Naive thymus-derived CD4-positive, alpha-beta T cell (primary cell): ENCODE measurements at regions not wholly inside any gene's neighbourhood (a gene's known extent, or its start where the extent isn't known, plus 50 kb on each side); places are given as distances from the start of the nearest gene placed in this dataset.

ENCODE experiments used
- ATAC-seq: fragments of 150-1000 bp; cut with Tn5 transposase; 2 replicates; pipeline ENCODE4 v1.10.0; 2021; ENCODE audit warnings: mild to moderate bottlenecking, moderate library complexity
- CTCF ChIA-PET: fragments of 350-600 bp; sonication (Branson Sonifier 250); formaldehyde crosslinking; loops from one replicate; lab custom pipeline; 2021; ENCODE audit warnings: antibody characterized with exemption; lab: Charles Lee
- POLR2A ChIA-PET: fragments of 350-600 bp; sonication (Branson Sonifier 250); formaldehyde crosslinking; loops from one replicate; lab custom pipeline; 2021; ENCODE audit warnings: antibody characterized with exemption, inconsistent platforms; lab: Charles Lee
- DNase-seq, 9 donors: peaks; one replicate each; pipeline versions ENCODE4 v3.0.0 to v3.0.0-alpha.2; 2020 to 2022; ENCODE audit warnings: mixed read lengths in 1 of 9
- H3K27ac ChIP-seq: one replicate; pipeline ENCODE4 v1.7.0; 2013; ENCODE audit warnings: mild to moderate bottlenecking, low read depth, low read length, moderate library complexity
- H3K27me3 ChIP-seq, 2 donors: one replicate each; pipeline ENCODE4 v1.7.0; 2013; ENCODE audit warnings: low read length in 2 of 2, mild to moderate bottlenecking in 2 of 2, moderate library complexity in 2 of 2; ENCODE audit not compliant: control insufficient read depth in 2 of 2, insufficient read depth in 2 of 2
- H3K36me3 ChIP-seq, 3 experiments: 1 replicate in 2 of 3; 2 replicates in 1 of 3; pipeline ENCODE4 v1.7.0; 2013; ENCODE audit warnings: low read length in 3 of 3, mild to moderate bottlenecking in 3 of 3, moderate library complexity in 1 of 3; ENCODE audit not compliant: insufficient read depth in 3 of 3, control insufficient read depth in 2 of 3
- H3K4me1 ChIP-seq, 2 donors: one replicate each; pipeline ENCODE4 v1.7.0; 2013; ENCODE audit warnings: low read length in 2 of 2, mild to moderate bottlenecking in 2 of 2, moderate library complexity in 1 of 2; ENCODE audit not compliant: control insufficient read depth in 2 of 2, insufficient read depth in 2 of 2
- H3K4me3 ChIP-seq: 2 replicates; pipeline ENCODE4 v1.7.0; 2013; ENCODE audit warnings: mild to moderate bottlenecking, low read length
- H3K9me3 ChIP-seq, 3 experiments: 1 replicate in 2 of 3; 2 replicates in 1 of 3; pipeline ENCODE4 v1.7.0; 2013; ENCODE audit warnings: low read length in 3 of 3; ENCODE audit not compliant: control insufficient read depth in 2 of 3
- H3K27ac Mint-ChIP-seq, 9 donors: one replicate each; pipeline ENCODE4 v1.8.0; 2020 to 2022; ENCODE audit warnings: mixed read lengths in 9 of 9, mild to moderate bottlenecking in 8 of 9, moderate library complexity in 5 of 9, inconsistent platforms in 2 of 9
- H3K27me3 Mint-ChIP-seq, 5 donors: one replicate each; pipeline ENCODE4 v1.8.0; 2021 to 2022; ENCODE audit warnings: mixed read lengths in 5 of 5, mild to moderate bottlenecking in 1 of 5
- H3K36me3 Mint-ChIP-seq, 5 donors: one replicate each; pipeline ENCODE4 v1.8.0; 2020 to 2022; ENCODE audit warnings: mixed read lengths in 5 of 5, mild to moderate bottlenecking in 3 of 5, inconsistent platforms in 1 of 5
- H3K4me1 Mint-ChIP-seq, 7 donors: one replicate each; pipeline ENCODE4 v1.8.0; 2020 to 2022; ENCODE audit warnings: mixed read lengths in 7 of 7, mild to moderate bottlenecking in 3 of 7, inconsistent platforms in 1 of 7
- H3K4me3 Mint-ChIP-seq, 10 donors: one replicate each; pipeline ENCODE4 v1.8.0; 2020 to 2022; ENCODE audit warnings: mild to moderate bottlenecking in 10 of 10, mixed read lengths in 10 of 10, moderate library complexity in 6 of 10, inconsistent platforms in 2 of 10
- H3K9me3 Mint-ChIP-seq, 11 donors: one replicate each; pipeline ENCODE4 v1.8.0; 2020 to 2022; ENCODE audit warnings: mixed read lengths in 11 of 11, mild to moderate bottlenecking in 4 of 11, inconsistent platforms in 1 of 11, moderate library complexity in 1 of 11
- intact Hi-C, 2 donors: fragments of 100-400 bp; cut with micrococcal nuclease; formaldehyde crosslinking; loops; one replicate each; pipeline ENCODE4 v1.15.1; 2023

DNA sequence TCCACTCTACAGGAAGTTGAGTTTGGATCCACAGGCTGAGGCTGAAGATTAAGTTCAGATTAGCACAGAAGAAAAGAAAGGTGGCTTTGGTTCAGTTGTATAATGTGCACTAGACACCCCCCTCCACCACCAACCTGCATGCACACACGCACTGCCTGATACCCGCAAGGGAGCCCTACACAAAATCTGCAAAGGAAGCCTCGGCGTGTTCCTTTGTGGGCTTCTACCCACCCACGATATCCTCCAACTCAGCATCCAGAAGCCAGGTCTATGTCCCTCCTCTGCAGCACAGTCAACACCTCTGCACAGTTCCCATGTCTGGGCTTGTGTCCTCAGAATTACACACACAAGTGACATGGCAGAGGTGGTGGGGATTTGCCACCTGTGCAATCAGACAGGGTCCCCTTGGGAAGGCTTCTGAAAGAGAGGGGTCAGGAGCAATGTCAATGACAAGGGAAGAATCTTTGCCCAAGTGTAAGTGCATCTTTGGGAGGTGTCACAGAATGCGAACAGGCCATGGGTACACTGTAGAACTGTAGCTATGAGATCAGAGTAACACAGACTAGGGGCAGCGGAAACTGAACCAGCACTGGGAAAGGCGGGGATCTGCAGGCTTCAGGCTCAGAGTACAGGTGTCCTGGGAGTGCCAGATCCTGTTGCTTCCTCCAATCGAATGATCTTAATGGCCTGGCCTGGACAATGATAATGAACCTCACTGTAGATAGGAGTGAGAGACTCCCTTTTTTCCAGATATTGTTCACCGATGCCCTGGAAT is 148.6 kb upstream of the ETV3 start:
- Mint-ChIP-seq H3K27me3 (peaks cover 18 to 67% (median 48%) of the 10 kb centered on the region in 5 donors), H3K4me3 (no peak overlapping the region), H3K27ac (no peak overlapping the region), H3K9me3 (peaks cover 0 to 2% (median 0%) of the 10 kb centered on the region in 11 donors), H3K36me3 (no peaks in the 10 kb centered on the region), H3K4me1 (no peaks in the 10 kb centered on the region)
- no peaks in the 10 kb centered on the region for H3K27me3 ChIP-seq
- H3K27ac ChIP-seq, result no peak overlapping the region
- no peak overlapping the region for H3K4me3 ChIP-seq
- ChIA-PET POLR2A (no interaction called here), CTCF (no interaction called here)
- no peaks in the 10 kb centered on the region for H3K9me3 ChIP-seq
- intact Hi-C loops, result no loop called here
- no peaks in the 10 kb centered on the region for H3K4me1 ChIP-seq
- no peak for ATAC-seq
- DNase-seq, result no peak
- no peaks in the 10 kb centered on the region for H3K36me3 ChIP-seq

GRCh38 chr1:157286096-157286495 is 147.9 kb upstream of the ETV3 start:
- DNase-seq (no peak), ATAC-seq (no peak)
- ChIA-PET CTCF (no interaction called here), POLR2A (no interaction called here)
- peaks cover 25 to 72% (median 55%) of the 10 kb centered on the region in 5 donors for H3K27me3 Mint-ChIP-seq
- H3K36me3 ChIP-seq, result no peaks in the 10 kb centered on the region
- H3K27me3 ChIP-seq, result no peaks in the 10 kb centered on the region
- no peak overlapping the region for H3K4me3 Mint-ChIP-seq
- intact Hi-C loops, result no loop called here
- H3K4me1 Mint-ChIP-seq, result no peaks in the 10 kb centered on the region
- H3K9me3 Mint-ChIP-seq, result peaks cover 0 to 2% (median 0%) of the 10 kb centered on the region in 11 donors
- H3K4me1 ChIP-seq, result no peaks in the 10 kb centered on the region
- H3K4me3 ChIP-seq, result no peak overlapping the region
- no peaks in the 10 kb centered on the region for H3K36me3 Mint-ChIP-seq
- H3K27ac Mint-ChIP-seq, result no peak overlapping the region
- no peaks in the 10 kb centered on the region for H3K9me3 ChIP-seq
- H3K27ac ChIP-seq, result no peak overlapping the region

- no peaks in the 10 kb centered on the region for H3K4me1 ChIP-seq
- H3K4me3 ChIP-seq, result no peak overlapping the region
- H3K27ac Mint-ChIP-seq, result no peak overlapping the region
- no peaks in the 10 kb centered on the region for H3K27me3 ChIP-seq
- peaks cover 0 to 2% (median 0%) of the 10 kb centered on the region in 11 donors for H3K9me3 Mint-ChIP-seq
- no peaks in the 10 kb centered on the region for H3K4me1 Mint-ChIP-seq
- DNase-seq (no peak), ATAC-seq (no peak)
- no peaks in the 10 kb centered on the region for H3K36me3 ChIP-seq
- ChIA-PET CTCF (no interaction called here), POLR2A (no interaction called here)
- peaks cover 30 to 71% (median 56%) of the 10 kb centered on the region in 5 donors for H3K27me3 Mint-ChIP-seq
- intact Hi-C loops, result no loop called here
- no peaks in the 10 kb centered on the region for H3K9me3 ChIP-seq
- H3K27ac ChIP-seq, result no peak overlapping the region
- H3K36me3 Mint-ChIP-seq, result no peaks in the 10 kb centered on the region
- H3K4me3 Mint-ChIP-seq, result no peak overlapping the region
These were observed 146.3 kb upstream of the ETV3 start for GRCh38 chr1:157284451-157284850.

- DNase-seq (no peak), ATAC-seq (no peak)
- Mint-ChIP-seq H3K4me1 (no peaks in the 10 kb centered on the region), H3K36me3 (no peaks in the 10 kb centered on the region), H3K4me3 (no peak overlapping the region), H3K27me3 (peaks cover 31 to 42% (median 32%) of the 10 kb centered on the region in 5 donors), H3K27ac (no peak overlapping the region), H3K9me3 (peaks cover 0 to 2% (median 0%) of the 10 kb centered on the region in 11 donors)
- Histone ChIP-seq H3K27ac (no peak overlapping the region), H3K4me1 (no peaks in the 10 kb centered on the region), H3K9me3 (no peaks in the 10 kb centered on the region), H3K4me3 (no peak overlapping the region), H3K27me3 (no peaks in the 10 kb centered on the region), H3K36me3 (no peaks in the 10 kb centered on the region)
- ChIA-PET POLR2A (no interaction called here), CTCF (no interaction called here)
- intact Hi-C loops, result no loop called here
These were observed 141.6 kb upstream of the ETV3 start for GRCh38 chr1:157279802-157280140.

- no peaks in the 10 kb centered on the region for H3K4me1 Mint-ChIP-seq
- H3K4me1 ChIP-seq, result no peaks in the 10 kb centered on the region
- H3K9me3 ChIP-seq, result no peaks in the 10 kb centered on the region
- H3K36me3 ChIP-seq, result no peaks in the 10 kb centered on the region
- intact Hi-C loops, result no loop called here
- no peaks in the 10 kb centered on the region for H3K27me3 ChIP-seq
- POLR2A ChIA-PET, result no interaction called here
- DNase-seq (no peak), ATAC-seq (no peak)
- CTCF ChIA-PET, result no interaction called here
- H3K4me3 Mint-ChIP-seq, result peak overlapping the region in 1 of 10 donors; percentile 36
- H3K36me3 Mint-ChIP-seq, result no peaks in the 10 kb centered on the region
- no peaks in the 10 kb centered on the region for H3K9me3 Mint-ChIP-seq
- H3K27ac Mint-ChIP-seq, result no peak overlapping the region
- no peak overlapping the region for H3K27ac ChIP-seq
- peaks cover 28 to 40% (median 32%) of the 10 kb centered on the region in 5 donors for H3K27me3 Mint-ChIP-seq
- no peak overlapping the region for H3K4me3 ChIP-seq
These were observed 141.1 kb upstream of the ETV3 start for GRCh38 chr1:157279138-157279801.

- Mint-ChIP-seq H3K27ac (no peak overlapping the region), H3K4me3 (no peak overlapping the region), H3K9me3 (no peaks in the 10 kb centered on the region), H3K36me3 (no peaks in the 10 kb centered on the region), H3K27me3 (peaks cover 21 to 33% (median 31%) of the 10 kb centered on the region in 5 donors), H3K4me1 (no peaks in the 10 kb centered on the region)
- no peak overlapping the region for H3K4me3 ChIP-seq
- CTCF ChIA-PET, result no interaction called here
- H3K27me3 ChIP-seq, result no peaks in the 10 kb centered on the region
- H3K27ac ChIP-seq, result no peak overlapping the region
- POLR2A ChIA-PET, result no interaction called here
- DNase-seq, result no peak
- H3K4me1 ChIP-seq, result no peaks in the 10 kb centered on the region
- no peaks in the 10 kb centered on the region for H3K36me3 ChIP-seq
- no peaks in the 10 kb centered on the region for H3K9me3 ChIP-seq
- intact Hi-C loops, result no loop called here
- ATAC-seq, result no peak
These were observed 140.4 kb upstream of the ETV3 start for GRCh38 chr1:157278383-157279137.
